HG02943 (cell line): ENCODE measurements at regions not wholly inside any gene's neighbourhood (a gene's known extent, or its start where the extent isn't known, plus 50 kb on each side); places are given as distances from the start of the nearest gene placed in this dataset.
"Not testable (repeated sequence)": the region's sequence is repeated elsewhere in the genome, so short reads cannot be mapped to it uniquely, and the experiment has no call there.

Experiments used
- ATAC-seq: cut with Tn5 transposase; IDR thresholded peaks from one replicate; pipeline ENCODE4 v1.9.1; 2021; ENCODE audit warnings: mild to moderate bottlenecking, low read depth, moderate library complexity; ENCODE audit not compliant: unreplicated experiment

- ATAC-seq: no peak
Measured at GRCh38 chr2:116754381-116755101, 1060.0 kb upstream of the DDX18 start.

GRCh38 chr2:116761864-116762263 is 1052.6 kb upstream of the DDX18 start:
- ATAC-seq: no peak

GRCh38 chr2:116769514-116769913 is 1045.0 kb upstream of the DDX18 start:
- ATAC-seq: no peak

- ATAC-seq: no peak
Measured at GRCh38 chr2:116776556-116776955, 1037.9 kb upstream of the DDX18 start.

- ATAC-seq: no peak
Measured at GRCh38 chr2:116787848-116788247, 1026.6 kb upstream of the DDX18 start.

- ATAC-seq: no peak
Measured at GRCh38 chr2:116802671-116803070, 1011.8 kb upstream of the DDX18 start.

GRCh38 chr2:116804901-116805300 is 1009.6 kb upstream of the DDX18 start:
- ATAC-seq: no peak

- ATAC-seq: not testable (repeated sequence)
Measured at GRCh38 chr2:116806505-116806904, 1008.0 kb upstream of the DDX18 start.

- no peak for ATAC-seq
Measured at GRCh38 chr2:116809109-116809508, 1005.4 kb upstream of the DDX18 start.

- ATAC-seq: no peak
Measured at GRCh38 chr2:116810071-116810470, 1004.4 kb upstream of the DDX18 start.

- no peak for ATAC-seq
Measured at GRCh38 chr2:116810645-116811044, 1003.8 kb upstream of the DDX18 start.

GRCh38 chr2:116819355-116819754 is 995.1 kb upstream of the DDX18 start:
- ATAC-seq: no peak

- no peak for ATAC-seq
Measured at GRCh38 chr2:116820986-116821385, 993.5 kb upstream of the DDX18 start.

- ATAC-seq: not testable (repeated sequence)
Measured at GRCh38 chr2:116829543-116829942, 984.9 kb upstream of the DDX18 start.

GRCh38 chr2:116832148-116832547 is 982.3 kb upstream of the DDX18 start:
- no peak for ATAC-seq

- no peak for ATAC-seq
Measured at GRCh38 chr2:116833052-116833451, 981.4 kb upstream of the DDX18 start.

- no peak for ATAC-seq
Measured at GRCh38 chr2:116842164-116842563, 972.3 kb upstream of the DDX18 start.

GRCh38 chr2:116859708-116860107 is 954.8 kb upstream of the DDX18 start:
- no peak for ATAC-seq

GRCh38 chr2:116874021-116874420 is 940.5 kb upstream of the DDX18 start:
- no peak for ATAC-seq

- ATAC-seq: no peak
Measured at GRCh38 chr2:116877274-116877673, 937.2 kb upstream of the DDX18 start.

GRCh38 chr2:116877944-116878343 is 936.5 kb upstream of the DDX18 start:
- no peak for ATAC-seq

- no peak for ATAC-seq
Measured at GRCh38 chr2:116879650-116880160, 934.8 kb upstream of the DDX18 start.
